Lung (tissue), 11 donors: ENCODE measurements at regions not wholly inside any gene's neighbourhood (a gene's known extent, or its start where the extent isn't known, plus 50 kb on each side); places are given as distances from the start of the nearest gene placed in this dataset.

Source experiments
- ATAC-seq: fragments of 200-7000 bp; cut with Tn5 transposase; one replicate; pipeline ENCODE4 v1.9.1; 2020; ENCODE audit warnings: moderate number of reproducible peaks; ENCODE audit not compliant: insufficient read depth, low FRiP score
- DNase-seq, 3 donors: peaks; one replicate each; pipeline ENCODE4 v3.0.0-alpha.2; 2013 to 2017
- H3K27ac ChIP-seq, 2 donors: one replicate each; pipeline ENCODE4 v1.5.1; 2013; ENCODE audit warnings: mild to moderate bottlenecking in 2 of 2, moderate library complexity in 2 of 2, control low read depth in 1 of 2, inconsistent platforms in 1 of 2, low read depth in 1 of 2, low read length in 1 of 2
- H3K27me3 ChIP-seq, 3 donors: one replicate each; pipeline ENCODE4 v1.5.1; 2013; ENCODE audit warnings: low read length in 2 of 3; ENCODE audit not compliant: control insufficient read depth in 3 of 3, insufficient read depth in 3 of 3
- H3K36me3 ChIP-seq, 4 donors: one replicate each; pipeline ENCODE4 v1.5.1; 2013; ENCODE audit warnings: low read length in 4 of 4, mild to moderate bottlenecking in 1 of 4, moderate library complexity in 1 of 4; ENCODE audit not compliant: control insufficient read depth in 4 of 4, insufficient read depth in 4 of 4
- H3K4me1 ChIP-seq, 5 donors: one replicate each; pipeline ENCODE4 v1.5.1; 2013; ENCODE audit warnings: low read length in 5 of 5, mild to moderate bottlenecking in 2 of 5, moderate library complexity in 1 of 5; ENCODE audit not compliant: control insufficient read depth in 5 of 5, insufficient read depth in 5 of 5
- H3K4me3 ChIP-seq: one replicate; pipeline ENCODE4 v1.5.1; 2013; ENCODE audit warnings: mild to moderate bottlenecking, control low read depth, moderate library complexity
- H3K9ac ChIP-seq, 2 donors: one replicate each; pipeline ENCODE4 v1.5.1; 2013; ENCODE audit warnings: low read length in 2 of 2, control low read depth in 1 of 2; ENCODE audit not compliant: insufficient read depth in 1 of 2
- H3K9me3 ChIP-seq, 4 donors: one replicate each; pipeline ENCODE4 v1.5.1; 2013; ENCODE audit warnings: low read length in 3 of 4, mild to moderate bottlenecking in 1 of 4, moderate library complexity in 1 of 4; ENCODE audit not compliant: control insufficient read depth in 4 of 4, insufficient read depth in 3 of 4
- WGBS, 2 donors: extraction: QIAGEN DNeasy Blood & Tissue Kit; methylation state at CpG; one replicate each; pipeline ENCODE4 v1.1.7; 2013; 5-methylcytosine and 5-hydroxymethylcytosine counted together
- TF ChIP-seq, protein P1 (sequence below): IDR thresholded peaks from 2 replicates; pipeline ENCODE4 v1.5.1; 2012; ENCODE audit warnings: mild to moderate bottlenecking; ENCODE audit errors: control extremely low read depth, extremely low read depth
- donor health status: control.
- donor health status: control.
- donor health status: Bipolar disorder and iron deficiency.
- donor health status: healthy.
- donor health status: DM: yes; HTN: yes; CAD: no.

DNA sequence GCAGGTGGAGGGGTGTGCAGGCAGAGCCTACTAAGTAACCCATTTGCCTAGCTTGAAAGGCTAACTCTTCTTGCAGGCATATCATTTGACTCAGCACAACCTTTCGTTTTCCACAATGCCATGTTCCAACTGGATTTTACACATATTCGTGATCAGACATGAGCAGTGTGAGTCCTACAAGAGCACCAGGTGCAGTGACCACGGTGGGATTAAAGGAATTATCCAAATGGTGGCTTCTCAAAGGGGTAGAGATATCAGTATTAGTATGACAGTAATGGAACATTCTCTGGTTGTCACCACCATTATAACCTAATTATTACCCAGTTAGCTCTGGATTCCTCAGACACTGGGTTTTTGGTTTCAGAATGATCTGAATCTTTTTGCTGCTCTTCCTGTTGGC lies 323.5 kb downstream of the LMO4 start:
- no peak overlapping the region for H3K4me3 ChIP-seq
- H3K4me1 ChIP-seq = peaks cover 0 to 4% (median 0%) of the 10 kb centered on the region in 5 donors
- no peaks in the 10 kb centered on the region for H3K36me3 ChIP-seq
- TF ChIP-seq, protein P1, sequence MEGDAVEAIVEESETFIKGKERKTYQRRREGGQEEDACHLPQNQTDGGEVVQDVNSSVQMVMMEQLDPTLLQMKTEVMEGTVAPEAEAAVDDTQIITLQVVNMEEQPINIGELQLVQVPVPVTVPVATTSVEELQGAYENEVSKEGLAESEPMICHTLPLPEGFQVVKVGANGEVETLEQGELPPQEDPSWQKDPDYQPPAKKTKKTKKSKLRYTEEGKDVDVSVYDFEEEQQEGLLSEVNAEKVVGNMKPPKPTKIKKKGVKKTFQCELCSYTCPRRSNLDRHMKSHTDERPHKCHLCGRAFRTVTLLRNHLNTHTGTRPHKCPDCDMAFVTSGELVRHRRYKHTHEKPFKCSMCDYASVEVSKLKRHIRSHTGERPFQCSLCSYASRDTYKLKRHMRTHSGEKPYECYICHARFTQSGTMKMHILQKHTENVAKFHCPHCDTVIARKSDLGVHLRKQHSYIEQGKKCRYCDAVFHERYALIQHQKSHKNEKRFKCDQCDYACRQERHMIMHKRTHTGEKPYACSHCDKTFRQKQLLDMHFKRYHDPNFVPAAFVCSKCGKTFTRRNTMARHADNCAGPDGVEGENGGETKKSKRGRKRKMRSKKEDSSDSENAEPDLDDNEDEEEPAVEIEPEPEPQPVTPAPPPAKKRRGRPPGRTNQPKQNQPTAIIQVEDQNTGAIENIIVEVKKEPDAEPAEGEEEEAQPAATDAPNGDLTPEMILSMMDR = no peak
- H3K9me3 ChIP-seq = no peaks in the 10 kb centered on the region
- ATAC-seq = no peak
- no peak for DNase-seq
- no peak overlapping the region for H3K9ac ChIP-seq
- 87 to 92% methylated on average over 3 of the region's 3 CpGs for WGBS, 2 donors
- H3K27ac ChIP-seq = no peak overlapping the region
- H3K27me3 ChIP-seq = no peaks in the 10 kb centered on the region

- no peak for ATAC-seq
- Histone ChIP-seq H3K4me3 (no peak overlapping the region), H3K9ac (no peak overlapping the region), H3K9me3 (peaks cover 0 to 6% (median under 1%) of the 10 kb centered on the region in 4 donors), H3K27me3 (no peaks in the 10 kb centered on the region), H3K36me3 (no peaks in the 10 kb centered on the region), H3K4me1 (no peaks in the 10 kb centered on the region), H3K27ac (no peak overlapping the region)
- WGBS, 2 donors = 96% methylated on average over 2 of the region's 2 CpGs
- DNase-seq = no peak
- TF ChIP-seq, protein P1 = no peak
Measured at GRCh38 chr1:87665151-87665550, 336.5 kb downstream of the LMO4 start.

GRCh38 chr1:87666681-87667080 lies 338.0 kb downstream of the LMO4 start:
- TF ChIP-seq, protein P1 = no peak
- H3K27ac ChIP-seq = no peak overlapping the region
- 87 to 89% methylated on average over 2 of the region's 2 CpGs for WGBS, 2 donors
- no peaks in the 10 kb centered on the region for H3K36me3 ChIP-seq
- H3K4me3 ChIP-seq = no peak overlapping the region
- DNase-seq (no peak), ATAC-seq (no peak)
- H3K9me3 ChIP-seq = no peaks in the 10 kb centered on the region
- H3K4me1 ChIP-seq = peaks cover 0 to 6% (median 0%) of the 10 kb centered on the region in 5 donors
- no peaks in the 10 kb centered on the region for H3K27me3 ChIP-seq
- no peak overlapping the region for H3K9ac ChIP-seq

- Histone ChIP-seq H3K27ac (no peak overlapping the region), H3K9me3 (no peaks in the 10 kb centered on the region), H3K27me3 (no peaks in the 10 kb centered on the region), H3K4me3 (no peak overlapping the region), H3K9ac (no peak overlapping the region), H3K36me3 (no peaks in the 10 kb centered on the region), H3K4me1 (peaks cover 0 to 6% (median 0%) of the 10 kb centered on the region in 5 donors)
- DNase-seq (no peak), ATAC-seq (no peak)
- TF ChIP-seq, protein P1 = no peak
- 58 to 90% methylated on average over 1 of the region's 1 CpG for WGBS, 2 donors
Measured at GRCh38 chr1:87669674-87670073, 341.0 kb downstream of the LMO4 start.
